Spleen (tissue), 11 donors: ENCODE measurements at regions not wholly inside any gene's neighbourhood (a gene's known extent, or its start where the extent isn't known, plus 50 kb on each side); places are given as distances from the start of the nearest gene placed in this dataset.

Experiments used
- DNase-seq: peaks from one replicate; pipeline ENCODE4 v3.0.0-alpha.2; 2020
- H3K27ac ChIP-seq, 8 donors: fragments of 200-600 bp; sonication (generic) in 7 of 8; 1 replicate in 4 of 8; 2 replicates in 4 of 8; pipeline versions ENCODE4 v1.5.0 to v1.8.0; 2016 to 2021; ENCODE audit warnings: inconsistent platforms in 4 of 8, mild to moderate bottlenecking in 4 of 8, moderate library complexity in 1 of 8
- H3K27me3 ChIP-seq, 7 donors: fragments of 200-600 bp; sonication (generic) in 6 of 7; replicated peaks in 1 of 7; 1 replicate in 4 of 7; 2 replicates in 3 of 7; pipeline versions ENCODE4 v1.5.0 to v1.8.0; 2016 to 2021; ENCODE audit warnings: inconsistent platforms in 3 of 7, mild to moderate bottlenecking in 1 of 7
- H3K36me3 ChIP-seq, 6 donors: fragments of 200-600 bp; sonication (generic) in 5 of 6; 1 replicate in 4 of 6; 2 replicates in 2 of 6; pipeline versions ENCODE4 v1.5.0 to v1.8.0; 2016 to 2021; ENCODE audit warnings: inconsistent platforms in 2 of 6
- H3K4me1 ChIP-seq, 6 donors: fragments of 200-600 bp; sonication (generic) in 5 of 6; 1 replicate in 3 of 6; 2 replicates in 3 of 6; pipeline versions ENCODE4 v1.5.0 to v1.8.0; 2016 to 2021; ENCODE audit warnings: inconsistent platforms in 3 of 6
- H3K4me3 ChIP-seq, 8 donors: fragments of 200-600 bp; sonication (generic) in 7 of 8; 1 replicate in 4 of 8; 2 replicates in 4 of 8; pipeline versions ENCODE4 v1.5.0 to v1.8.0; 2016 to 2021; ENCODE audit warnings: inconsistent platforms in 4 of 8, mild to moderate bottlenecking in 4 of 8, moderate library complexity in 2 of 8
- H3K9me3 ChIP-seq, 8 donors: fragments of 200-600 bp; sonication (generic) in 7 of 8; 1 replicate in 4 of 8; 2 replicates in 4 of 8; pipeline versions ENCODE4 v1.5.0 to v1.8.0; 2016 to 2021; ENCODE audit warnings: inconsistent platforms in 4 of 8
- CTCF ChIP-seq, 11 experiments: fragments of 200-600 bp in 7 of 11; fragments of 450-650 bp in 4 of 11; sonication (generic) in 4 of 11; IDR thresholded peaks in 8 of 11; conservative IDR thresholded peaks in 3 of 11; 1 replicate in 7 of 11; 2 replicates in 4 of 11; pipeline versions ENCODE4 v1.4.0 to v1.8.0; 2016 to 2021; ENCODE audit warnings: antibody characterized with exemption in 11 of 11, inconsistent platforms in 4 of 11, mild to moderate bottlenecking in 1 of 11
- POLR2A ChIP-seq, 3 donors: fragments of 450-650 bp; IDR thresholded peaks; one replicate each; pipeline ENCODE4 v1.5.1; 2017; ENCODE audit warnings: antibody characterized with exemption in 3 of 3, mild to moderate bottlenecking in 1 of 3
- POLR2AphosphoS5 ChIP-seq, 3 donors: sonication (generic); formaldehyde crosslinking; IDR thresholded peaks; one replicate each; pipeline ENCODE4 v1.5.1; 2017; ENCODE audit warnings: antibody characterized with exemption in 3 of 3
- WGBS, 5 donors: extraction: QIAGEN DNeasy Blood & Tissue Kit in 3 of 5; methylation state at CpG; one replicate each; pipeline versions ENCODE4 v1.1.5 to v1.1.7; 2013 to 2018; 5-methylcytosine and 5-hydroxymethylcytosine counted together
- intact Hi-C: fragments of 100-400 bp; cut with DNase I; formaldehyde crosslinking; loops from one replicate; pipeline ENCODE4 v1.15.0; 2023; ENCODE audit warnings: low total_unique reads
- donor health status: healthy with polysubstance abuse.
- donor health status: DM: no; HTN: no; CAD: no; lungs with moderate emphysema.
- donor health status: DM: no; HTN: no; CAD: no.
- donor health status: Bipolar disorder and iron deficiency.
- donor health status: healthy.
- donor health status: DM: no; HTN: no; CAD: no.
- donor health status: DM: yes; HTN: yes; CAD: no.

- H3K4me3 ChIP-seq = no peak overlapping the region
- TF ChIP-seq POLR2AphosphoS5 (IDR thresholded peaks at IDR 0.05) = no peak
- no peak for TF ChIP-seq POLR2A (IDR thresholded peaks at IDR 0.05)
- TF ChIP-seq CTCF (IDR thresholded peaks at IDR 0.05 in 8 of 11, conservative IDR thresholded peaks at IDR 0.05 in 3 of 11) = no peak
- peaks cover 0 to 25% (median 19%) of the 10 kb centered on the region in 8 donors for H3K9me3 ChIP-seq
- H3K4me1 ChIP-seq = no peaks in the 10 kb centered on the region
- no peak overlapping the region for H3K27ac ChIP-seq
- no peaks in the 10 kb centered on the region for H3K27me3 ChIP-seq
- no peak for DNase-seq
- intact Hi-C loops = no loop called here
- 74 to 83% (median 78%) methylated on average over 5 of the region's 5 CpGs for WGBS, 5 donors
- no peaks in the 10 kb centered on the region for H3K36me3 ChIP-seq
Measured at GRCh38 chr2:223214394-223215253, 162.6 kb downstream of the KCNE4 start.

GRCh38 chr2:223215254-223215516, 163.2 kb downstream of the KCNE4 start:
- WGBS, 5 donors = 36 to 59% (median 46%) methylated on average over 2 of the region's 2 CpGs
- intact Hi-C loops = no loop called here
- Histone ChIP-seq H3K4me3 (no peak overlapping the region), H3K27ac (no peak overlapping the region), H3K36me3 (no peaks in the 10 kb centered on the region), H3K27me3 (no peaks in the 10 kb centered on the region), H3K4me1 (no peaks in the 10 kb centered on the region), H3K9me3 (peaks cover 0 to 19% (median 14%) of the 10 kb centered on the region in 8 donors)
- DNase-seq = no peak
- no peak for TF ChIP-seq POLR2AphosphoS5 (IDR thresholded peaks at IDR 0.05)
- TF ChIP-seq CTCF (IDR thresholded peaks at IDR 0.05 in 8 of 11, conservative IDR thresholded peaks at IDR 0.05 in 3 of 11) = no peak
- no peak for TF ChIP-seq POLR2A (IDR thresholded peaks at IDR 0.05)

- Histone ChIP-seq H3K27ac (no peak overlapping the region), H3K9me3 (no peaks in the 10 kb centered on the region), H3K4me3 (no peak overlapping the region), H3K36me3 (no peaks in the 10 kb centered on the region), H3K4me1 (no peaks in the 10 kb centered on the region), H3K27me3 (no peaks in the 10 kb centered on the region)
- no peak for TF ChIP-seq CTCF (IDR thresholded peaks at IDR 0.05 in 8 of 11, conservative IDR thresholded peaks at IDR 0.05 in 3 of 11)
- no peak for TF ChIP-seq POLR2A (IDR thresholded peaks at IDR 0.05)
- TF ChIP-seq POLR2AphosphoS5 (IDR thresholded peaks at IDR 0.05) = no peak
- no peak for DNase-seq
- intact Hi-C loops = no loop called here
Measured at GRCh38 chr2:223217373-223217772, 165.4 kb downstream of the KCNE4 start.

- H3K4me3 ChIP-seq = no peak overlapping the region
- no peaks in the 10 kb centered on the region for H3K4me1 ChIP-seq
- no peak for DNase-seq
- intact Hi-C loops = no loop called here
- no peaks in the 10 kb centered on the region for H3K27me3 ChIP-seq
- no peak overlapping the region for H3K27ac ChIP-seq
- no peaks in the 10 kb centered on the region for H3K36me3 ChIP-seq
- WGBS, 5 donors = 50 to 81% (median 57%) methylated on average over 2 of the region's 2 CpGs
- H3K9me3 ChIP-seq = no peaks in the 10 kb centered on the region
- TF ChIP-seq CTCF (IDR thresholded peaks at IDR 0.05 in 8 of 11, conservative IDR thresholded peaks at IDR 0.05 in 3 of 11) (no peak), POLR2AphosphoS5 (IDR thresholded peaks at IDR 0.05) (no peak), POLR2A (IDR thresholded peaks at IDR 0.05) (no peak)
Measured at GRCh38 chr2:223218587-223219178, 166.7 kb downstream of the KCNE4 start.
